IPS-NIHi7 (cell line): ENCODE measurements at regions not wholly inside any gene's neighbourhood (a gene's known extent, or its start where the extent isn't known, plus 50 kb on each side); places are given as distances from the start of the nearest gene placed in this dataset.
"Not testable (repeated sequence)": the region's sequence is repeated elsewhere in the genome, so short reads cannot be mapped to it uniquely, and the experiment has no call there.

Source experiments
- DNase-seq: peaks from one replicate; pipeline ENCODE4 v3.0.0; 2012; ENCODE audit warnings: mixed read lengths; ENCODE audit errors: extremely low spot score

GRCh38 chr3:40947022-40947421 is 252.3 kb upstream of the CTNNB1 start:
- DNase-seq: not testable (repeated sequence)

GRCh38 chr3:40949347-40949746 is 250.0 kb upstream of the CTNNB1 start:
- not testable (repeated sequence) for DNase-seq

GRCh38 chr3:40951636-40952035 is 247.7 kb upstream of the CTNNB1 start:
- DNase-seq: no peak

GRCh38 chr3:40961104-40961857 is 238.0 kb upstream of the CTNNB1 start:
- DNase-seq: no peak

GRCh38 chr3:40962721-40963120 is 236.6 kb upstream of the CTNNB1 start:
- DNase-seq: no peak

GRCh38 chr3:40968666-40969065 is 230.6 kb upstream of the CTNNB1 start:
- no peak for DNase-seq

GRCh38 chr3:40969341-40969740 is 230.0 kb upstream of the CTNNB1 start:
- no peak for DNase-seq

- DNase-seq: no peak
Observed at GRCh38 chr3:40969756-40970466, 229.4 kb upstream of the CTNNB1 start.

- DNase-seq: no peak
Observed at GRCh38 chr3:40971191-40972168, 227.8 kb upstream of the CTNNB1 start.

- DNase-seq: no peak
Observed at GRCh38 chr3:40972350-40972749, 227.0 kb upstream of the CTNNB1 start.

- DNase-seq: no peak
Observed at GRCh38 chr3:40973141-40973540, 226.2 kb upstream of the CTNNB1 start.

- no peak for DNase-seq
Observed at GRCh38 chr3:40975711-40976121, 223.6 kb upstream of the CTNNB1 start.

- no peak for DNase-seq
Observed at GRCh38 chr3:40976241-40976640, 223.1 kb upstream of the CTNNB1 start.

GRCh38 chr3:40978442-40978841 is 220.9 kb upstream of the CTNNB1 start:
- no peak for DNase-seq

GRCh38 chr3:40979962-40980361 is 219.3 kb upstream of the CTNNB1 start:
- no peak for DNase-seq

- no peak for DNase-seq
Observed at GRCh38 chr3:40980467-40980866, 218.8 kb upstream of the CTNNB1 start.

- no peak for DNase-seq
Observed at GRCh38 chr3:40985195-40985594, 214.1 kb upstream of the CTNNB1 start.

GRCh38 chr3:40988468-40988867 is 210.8 kb upstream of the CTNNB1 start:
- no peak for DNase-seq

GRCh38 chr3:40989141-40990061 is 209.9 kb upstream of the CTNNB1 start:
- DNase-seq: no peak

GRCh38 chr3:40990062-40990456 is 209.2 kb upstream of the CTNNB1 start:
- no peak for DNase-seq

GRCh38 chr3:40992023-40992422 is 207.3 kb upstream of the CTNNB1 start:
- no peak for DNase-seq
